Adipocyte (in vitro differentiated cells): ENCODE measurements at regions not wholly inside any gene's neighbourhood (a gene's known extent, or its start where the extent isn't known, plus 50 kb on each side); places are given as distances from the start of the nearest gene placed in this dataset.

Source experiments
- DNase-seq: peaks from one replicate; pipeline ENCODE4 v3.0.0-alpha.2; 2015; ENCODE audit warnings: low read depth
- H3K27me3 ChIP-seq: replicated peaks from 2 replicates; pipeline ENCODE4 v1.7.0; 2013; ENCODE audit warnings: mild to moderate bottlenecking, low read length, moderate library complexity; ENCODE audit not compliant: control insufficient read depth, insufficient read depth
- H3K36me3 ChIP-seq: 2 replicates; pipeline ENCODE4 v1.7.0; 2013; ENCODE audit warnings: low read length, mild to moderate bottlenecking, moderate library complexity; ENCODE audit not compliant: control insufficient read depth, insufficient read depth, severe bottlenecking
- H3K4me1 ChIP-seq: 2 replicates; pipeline ENCODE4 v1.7.0; 2013; ENCODE audit warnings: mild to moderate bottlenecking, low read length, moderate library complexity; ENCODE audit not compliant: control insufficient read depth, insufficient read depth
- H3K4me3 ChIP-seq: 2 replicates; pipeline ENCODE4 v1.7.0; 2013; ENCODE audit warnings: mild to moderate bottlenecking, low read length, moderate library complexity
- H3K9ac ChIP-seq: 2 replicates; pipeline ENCODE4 v1.7.0; 2013; ENCODE audit warnings: mild to moderate bottlenecking, low read length, moderate library complexity
- H3K9me3 ChIP-seq: 2 replicates; pipeline ENCODE4 v1.7.0; 2013; ENCODE audit warnings: mild to moderate bottlenecking, low read length, moderate library complexity; ENCODE audit not compliant: control insufficient read depth

- Histone ChIP-seq H3K4me3 (no peak overlapping the region), H3K36me3 (no peaks in the 10 kb centered on the region), H3K9ac (no peak overlapping the region), H3K9me3 (peaks cover 14% of the 10 kb centered on the region), H3K4me1 (no peaks in the 10 kb centered on the region), H3K27me3 (no peaks in the 10 kb centered on the region)
- no peak for DNase-seq
Measured at GRCh38 chr1:234667600-234668576, 57.9 kb upstream of the IRF2BP2 start.

GRCh38 chr1:234666761-234667160 is 56.8 kb upstream of the IRF2BP2 start:
- no peak overlapping the region for H3K9ac ChIP-seq
- no peak overlapping the region for H3K4me3 ChIP-seq
- H3K36me3 ChIP-seq: no peaks in the 10 kb centered on the region
- H3K4me1 ChIP-seq: no peaks in the 10 kb centered on the region
- H3K27me3 ChIP-seq: no peaks in the 10 kb centered on the region
- H3K9me3 ChIP-seq: peaks cover 14% of the 10 kb centered on the region
- no peak for DNase-seq

GRCh38 chr1:234665975-234666605 is 56.1 kb upstream of the IRF2BP2 start:
- no peaks in the 10 kb centered on the region for H3K4me1 ChIP-seq
- H3K4me3 ChIP-seq: no peak overlapping the region
- no peaks in the 10 kb centered on the region for H3K36me3 ChIP-seq
- DNase-seq: no peak
- H3K9me3 ChIP-seq: peaks cover 14% of the 10 kb centered on the region
- no peaks in the 10 kb centered on the region for H3K27me3 ChIP-seq
- no peak overlapping the region for H3K9ac ChIP-seq

- H3K4me1 ChIP-seq: peaks cover 26% of the 10 kb centered on the region
- peaks cover 6% of the 10 kb centered on the region for H3K9me3 ChIP-seq
- no peak overlapping the region for H3K4me3 ChIP-seq
- H3K9ac ChIP-seq: no peak overlapping the region
- no peak for DNase-seq
- no peaks in the 10 kb centered on the region for H3K36me3 ChIP-seq
- H3K27me3 ChIP-seq: no peaks in the 10 kb centered on the region
Measured at GRCh38 chr1:234662148-234662547, 52.2 kb upstream of the IRF2BP2 start.

- no peak for DNase-seq
- Histone ChIP-seq H3K4me3 (no peak overlapping the region), H3K4me1 (peaks cover 33% of the 10 kb centered on the region)
Measured at GRCh38 chr1:234661317-234661928, 51.4 kb upstream of the IRF2BP2 start.

GRCh38 chr1:234660536-234661316 is 50.7 kb upstream of the IRF2BP2 start:
- Histone ChIP-seq H3K4me3 (no peak overlapping the region), H3K27me3 (no peaks in the 10 kb centered on the region), H3K9ac (no peak overlapping the region), H3K4me1 (peaks cover 33% of the 10 kb centered on the region), H3K9me3 (no peaks in the 10 kb centered on the region), H3K36me3 (no peaks in the 10 kb centered on the region)
- DNase-seq: no peak

More at GRCh38 chr1:234661317-234661928, 51.4 kb upstream of the IRF2BP2 start:
- Histone ChIP-seq H3K9ac (no peak overlapping the region), H3K9me3 (no peaks in the 10 kb centered on the region), H3K36me3 (no peaks in the 10 kb centered on the region), H3K27me3 (no peaks in the 10 kb centered on the region)
